ENCODE measurements at regions not wholly inside any gene's neighbourhood (a gene's known extent, or its start where the extent isn't known, plus 50 kb on each side); places are given as distances from the start of the nearest gene placed in this dataset.
"Not testable (repeated sequence)": the region's sequence is repeated elsewhere in the genome, so short reads cannot be mapped to it uniquely, and the experiment has no call there.

- no peak for DNase-seq
Observed at GRCh38 chr16:5215901-5216300, 118.3 kb upstream of the EEF2KMT start.

DNA sequence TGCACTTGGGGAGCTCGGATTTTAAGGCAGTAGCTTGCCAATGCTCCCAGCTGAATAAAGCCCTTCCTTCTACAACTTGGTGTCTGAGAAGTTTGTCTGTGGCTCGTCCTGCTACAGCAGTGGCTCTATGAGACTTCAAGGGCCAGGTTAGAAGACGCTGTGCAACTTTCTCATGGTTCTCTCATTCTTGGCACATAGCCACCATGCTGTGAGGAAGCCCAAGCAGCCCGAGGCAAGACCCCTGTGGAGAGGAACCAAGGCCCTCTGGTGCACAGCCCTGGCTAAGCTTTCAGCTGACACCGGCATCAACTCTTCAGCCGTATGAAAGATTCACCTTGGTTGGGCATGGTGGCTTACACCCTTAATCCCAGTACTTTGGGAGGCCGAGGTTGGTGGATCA is 116.9 kb upstream of the EEF2KMT start:
- DNase-seq = no peak

GRCh38 chr16:5212501-5212900 is 114.9 kb upstream of the EEF2KMT start:
- not testable (repeated sequence) for DNase-seq

DNA sequence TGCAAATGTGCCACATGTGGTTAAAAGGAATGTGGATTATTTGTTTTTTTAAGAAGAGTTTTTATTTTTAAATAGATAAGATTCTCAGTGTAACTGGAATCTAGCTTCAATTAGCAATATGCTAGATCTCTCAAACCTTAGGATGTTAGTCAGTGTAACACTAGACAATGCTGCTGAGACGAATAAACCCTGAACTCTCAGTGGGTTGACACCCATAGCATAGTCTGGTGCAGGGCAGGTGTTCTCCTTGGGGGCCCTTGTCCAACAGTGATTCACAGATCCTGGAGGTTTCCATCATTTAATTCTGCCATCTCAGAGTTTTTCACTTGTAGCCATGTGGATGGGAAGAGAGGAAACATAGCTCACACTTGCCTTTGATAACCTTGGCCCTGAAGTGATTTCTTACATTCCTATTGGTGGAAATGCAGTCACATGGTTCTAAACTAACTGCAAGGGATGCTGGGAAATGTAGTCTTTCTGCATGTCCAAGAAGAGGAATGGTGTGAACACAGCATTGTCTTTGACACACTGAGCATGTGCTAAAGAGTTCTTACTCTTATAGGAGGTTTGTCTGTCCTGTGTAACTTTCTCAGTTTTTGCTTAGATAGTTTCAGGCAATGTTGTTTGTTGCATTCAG is 110.4 kb upstream of the EEF2KMT start:
- DNase-seq = not testable (repeated sequence)

GRCh38 chr16:5207001-5207523 is 109.5 kb upstream of the EEF2KMT start:
- DNase-seq = no peak

- no peak for DNase-seq
Observed at GRCh38 chr16:5206331-5206990, 108.9 kb upstream of the EEF2KMT start.

DNA sequence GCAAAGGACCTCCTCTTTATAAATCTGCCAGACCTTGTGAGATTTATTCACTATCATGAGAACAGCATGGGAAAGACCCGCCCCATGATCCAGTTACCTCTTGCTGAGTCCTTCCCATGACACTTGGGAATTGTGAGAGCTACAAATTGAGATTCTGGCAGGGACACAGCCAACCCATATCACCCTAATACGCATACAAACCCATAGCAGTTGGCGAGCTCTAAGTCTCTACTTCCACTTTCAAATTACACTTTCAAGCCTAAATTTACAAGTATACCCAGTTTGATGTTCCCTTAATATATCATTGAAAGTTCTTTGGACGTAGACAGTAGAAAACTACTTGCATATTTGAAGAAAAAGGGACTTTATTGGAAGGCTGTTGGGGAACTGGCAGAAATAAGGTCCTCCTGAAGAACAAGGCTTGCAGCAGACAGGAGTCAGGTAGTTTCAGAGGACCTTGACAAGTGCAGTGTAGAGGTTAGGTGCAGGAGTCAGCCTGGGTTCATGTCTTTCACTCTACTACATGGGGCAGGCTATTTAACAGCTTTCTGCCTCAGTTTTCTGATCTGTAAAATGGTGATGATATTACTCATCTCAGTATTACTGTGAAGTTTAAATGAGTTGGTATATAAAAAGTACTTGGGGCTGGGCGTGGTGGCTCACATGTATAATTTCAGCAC is 107.9 kb upstream of the EEF2KMT start:
- DNase-seq = no peak

DNA sequence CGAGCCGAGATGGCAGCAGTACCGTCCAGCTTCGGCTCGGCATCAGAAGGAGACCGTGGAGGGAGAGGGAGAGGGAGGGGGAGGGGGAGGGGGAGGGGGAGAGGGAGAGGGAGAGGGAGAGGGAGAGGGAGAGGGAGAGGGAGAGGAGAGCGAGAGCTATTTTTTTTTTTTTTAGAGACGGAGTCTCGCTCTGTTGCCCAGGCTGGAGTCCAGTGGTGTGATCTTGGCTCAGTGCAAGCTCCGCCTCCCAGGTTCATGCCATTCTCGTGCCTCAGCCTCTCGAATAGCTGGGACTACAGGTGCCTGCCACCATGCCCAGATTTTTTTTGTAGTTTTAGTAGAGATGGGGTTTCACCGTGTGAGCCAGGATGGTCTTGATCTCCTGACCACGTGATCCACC is 106.1 kb upstream of the EEF2KMT start:
- not testable (repeated sequence) for DNase-seq

- no peak for DNase-seq
Observed at GRCh38 chr16:5200123-5200522, 102.5 kb upstream of the EEF2KMT start.

DNA sequence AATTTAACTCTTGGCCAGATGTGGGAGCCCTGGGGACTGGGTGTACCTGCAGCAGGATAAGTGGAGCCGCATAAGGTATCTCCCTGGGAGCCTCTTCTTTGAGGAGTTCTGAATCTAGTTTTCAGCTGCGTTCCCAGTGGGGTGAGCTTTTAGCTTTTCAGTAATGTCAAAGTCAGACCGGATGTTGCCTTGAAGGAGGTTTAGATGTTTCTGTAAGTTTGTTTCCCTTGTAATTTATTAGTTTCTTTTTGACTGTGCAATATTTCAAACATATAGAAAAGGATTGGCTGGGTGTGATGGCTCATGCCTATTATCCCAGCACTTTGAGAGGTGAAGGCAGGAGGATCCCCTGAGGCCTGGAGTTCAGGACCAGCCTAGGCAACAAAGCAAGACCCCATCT is 98.6 kb upstream of the EEF2KMT start:
- no peak for DNase-seq

GRCh38 chr16:5193861-5194260 is 96.3 kb upstream of the EEF2KMT start:
- DNase-seq = no peak

GRCh38 chr16:5188989-5189352 is 91.4 kb upstream of the EEF2KMT start:
- DNase-seq = no peak

GRCh38 chr16:5188318-5188988 is 90.9 kb upstream of the EEF2KMT start:
- no peak for DNase-seq

DNA sequence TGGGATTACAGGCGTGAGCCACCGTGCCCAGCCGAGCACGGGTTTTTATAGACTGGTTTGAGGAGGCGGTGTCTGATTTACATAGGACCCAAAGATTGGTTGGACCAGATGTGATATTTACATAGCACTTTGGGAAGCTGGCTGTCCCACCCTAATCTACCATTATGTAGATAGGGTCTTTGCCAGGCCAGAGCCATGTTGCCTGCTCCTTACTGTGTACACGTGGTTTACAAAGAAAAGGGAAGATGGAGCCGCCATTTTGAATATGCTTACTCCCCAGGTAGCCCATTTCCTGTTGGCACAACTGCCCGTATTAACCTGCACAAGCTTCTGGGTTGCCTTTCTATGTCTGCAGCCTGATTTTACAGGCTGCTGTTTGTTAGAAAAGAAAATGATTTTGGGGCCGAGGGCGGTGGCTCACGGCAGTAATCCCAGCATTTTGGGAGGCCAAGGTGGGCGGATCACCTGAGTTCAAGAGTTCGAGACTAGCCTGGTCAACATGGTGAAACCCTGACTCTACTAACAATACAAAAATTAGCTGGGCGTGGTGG is 89.9 kb upstream of the EEF2KMT start:
- DNase-seq = no peak

GRCh38 chr16:5186381-5186903 is 88.8 kb upstream of the EEF2KMT start:
- DNase-seq = no peak

DNA sequence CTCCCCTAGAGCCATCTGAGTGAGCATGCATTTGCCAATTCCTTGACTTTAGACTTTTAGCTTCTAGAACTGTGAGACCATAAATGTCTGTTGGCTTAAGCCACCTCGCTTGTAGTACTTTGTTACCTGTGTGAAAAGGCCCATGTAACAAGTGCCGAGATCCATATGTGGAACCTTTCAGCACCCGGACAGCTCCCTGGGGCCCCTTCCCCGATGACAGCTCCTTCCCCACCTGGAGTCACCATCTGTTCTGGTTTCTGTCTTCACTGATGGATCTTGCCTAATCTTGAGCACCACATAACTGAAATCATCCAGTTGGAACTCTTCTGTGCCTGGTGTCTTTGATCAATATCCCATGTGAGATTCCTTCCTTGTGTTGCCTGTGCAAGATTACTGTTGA is 78.9 kb upstream of the EEF2KMT start:
- no peak for DNase-seq

DNA sequence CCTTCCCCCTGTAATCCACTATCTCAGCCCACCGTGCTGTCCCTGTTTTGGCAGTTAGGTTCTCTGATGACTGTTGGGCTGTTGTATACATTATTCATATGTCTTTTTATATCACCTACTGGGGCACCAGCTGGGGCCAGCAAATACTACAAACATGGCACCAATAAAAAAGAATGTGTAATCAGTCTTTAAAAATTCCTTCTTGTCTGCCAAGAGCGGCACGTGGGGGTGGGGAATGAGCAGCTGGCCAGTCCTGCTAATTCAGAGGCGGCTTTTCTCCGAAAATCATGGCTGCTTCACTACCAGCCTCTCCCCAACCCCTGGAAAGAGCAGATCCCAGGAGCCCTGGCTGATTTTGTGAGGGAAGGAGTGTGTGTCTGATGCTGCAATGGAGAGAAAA is 77.7 kb upstream of the EEF2KMT start:
- no peak for DNase-seq

DNA sequence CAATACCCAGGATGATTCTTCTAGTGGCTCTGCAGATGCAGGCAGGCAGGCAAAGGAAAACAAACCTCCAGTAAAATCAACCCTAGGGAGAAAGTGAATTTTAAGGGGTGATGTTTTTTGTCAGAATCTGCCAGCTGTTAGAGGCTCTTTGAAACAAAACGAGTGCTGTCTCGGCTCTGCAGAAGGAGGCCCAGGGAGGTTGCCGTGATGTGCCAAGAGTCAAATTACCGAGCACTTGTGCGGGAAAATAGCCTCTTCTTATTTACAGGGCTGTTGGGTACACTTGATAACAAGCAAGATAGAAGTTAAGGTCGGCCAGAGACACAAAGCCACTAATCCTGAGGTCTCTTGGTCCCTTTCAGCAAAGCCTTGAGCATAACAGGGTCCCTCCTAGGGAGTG is 68.9 kb upstream of the EEF2KMT start:
- no peak for DNase-seq

- DNase-seq = not testable (repeated sequence)
Observed at GRCh38 chr16:5165429-5165828, 67.8 kb upstream of the EEF2KMT start.

- not testable (repeated sequence) for DNase-seq
Observed at GRCh38 chr16:5162801-5163200, 65.2 kb upstream of the EEF2KMT start.

DNA sequence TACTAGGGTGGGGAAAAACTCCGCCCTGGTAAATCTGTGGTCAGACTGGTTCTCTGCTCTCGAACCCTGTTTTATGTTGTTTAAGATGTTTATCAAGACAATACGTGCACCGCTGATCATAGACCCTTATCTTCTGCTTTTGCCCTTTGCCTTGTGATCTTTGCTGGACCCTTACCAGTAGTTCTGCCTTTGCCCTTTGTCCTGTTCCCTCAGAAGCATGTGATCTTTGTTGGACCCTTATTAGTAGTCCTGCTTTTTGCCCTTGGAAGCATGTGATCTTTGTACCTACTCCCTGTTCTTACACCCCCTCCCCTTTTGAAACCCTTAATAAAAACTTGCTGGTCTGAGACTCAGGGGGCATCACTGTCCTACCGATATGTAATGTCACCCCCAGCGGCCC is 64.3 kb upstream of the EEF2KMT start:
- not testable (repeated sequence) for DNase-seq

DNA sequence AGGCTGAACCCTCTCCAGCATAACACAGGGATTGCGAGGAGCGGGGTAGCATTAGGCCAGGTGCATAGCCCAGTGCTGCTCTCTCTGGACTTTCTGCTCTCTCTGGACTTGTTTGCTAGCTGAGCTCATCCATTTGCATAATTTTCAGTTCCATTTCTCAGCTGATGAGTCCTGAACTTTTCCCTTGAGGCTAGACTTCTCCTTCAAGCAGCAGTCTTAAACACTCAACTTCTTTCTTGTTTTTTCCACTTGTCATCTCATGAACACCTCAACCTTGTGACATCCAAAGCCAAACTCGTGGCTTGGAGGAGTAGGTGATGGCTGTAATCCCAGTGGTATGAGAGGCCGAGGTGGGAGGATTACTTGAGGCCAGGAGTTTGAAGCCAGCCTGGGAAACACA is 62.4 kb upstream of the EEF2KMT start:
- not testable (repeated sequence) for DNase-seq

GRCh38 chr16:5159537-5159936 is 61.9 kb upstream of the EEF2KMT start:
- not testable (repeated sequence) for DNase-seq

Measured in stimulated activated CD4-positive, alpha-beta T cell treated with anti-CD3 and anti-CD28 coated beads, Interleukin-4, amount 100 ng/mL, for 24 hours (primary cell).